Suprapubic skin (tissue), 4 donors: ENCODE measurements at regions not wholly inside any gene's neighbourhood (a gene's known extent, or its start where the extent isn't known, plus 50 kb on each side); places are given as distances from the start of the nearest gene placed in this dataset.

Experiments
- DNase-seq, 2 donors: peaks; one replicate each; pipeline ENCODE4 v3.0.0-alpha.2; 2019; ENCODE audit warnings: low spot score in 2 of 2
- H3K27ac ChIP-seq: fragments of 200-600 bp; sonication (generic); one replicate; pipeline ENCODE4 v1.5.1; 2019
- H3K27me3 ChIP-seq: fragments of 200-600 bp; sonication (generic); one replicate; pipeline ENCODE4 v1.5.1; 2019
- H3K36me3 ChIP-seq: fragments of 200-600 bp; sonication (generic); one replicate; pipeline ENCODE4 v1.5.1; 2019
- H3K4me1 ChIP-seq: fragments of 200-600 bp; sonication (generic); one replicate; pipeline ENCODE4 v1.5.1; 2019
- H3K4me3 ChIP-seq: fragments of 200-600 bp; sonication (generic); one replicate; pipeline ENCODE4 v1.5.1; 2019; ENCODE audit warnings: mild to moderate bottlenecking
- H3K9me3 ChIP-seq: fragments of 200-600 bp; sonication (generic); one replicate; pipeline ENCODE4 v1.5.1; 2019
- EP300 ChIP-seq: sonication (generic); formaldehyde crosslinking; IDR thresholded peaks from one replicate; pipeline ENCODE4 v1.6.1; 2017; ENCODE audit warnings: antibody characterized with exemption
- POLR2A ChIP-seq, 2 donors: fragments of 450-650 bp; IDR thresholded peaks; one replicate each; pipeline ENCODE4 v1.6.1; 2017; ENCODE audit warnings: antibody characterized with exemption in 2 of 2, mild to moderate bottlenecking in 2 of 2, moderate library complexity in 2 of 2
- POLR2AphosphoS5 ChIP-seq, 3 donors: sonication (generic); formaldehyde crosslinking; IDR thresholded peaks; one replicate each; pipeline ENCODE4 v1.6.1; 2017; ENCODE audit warnings: antibody characterized with exemption in 3 of 3
- WGBS: methylation state at CpG from one replicate; pipeline ENCODE4 v1.1.5; 2018; 5-methylcytosine and 5-hydroxymethylcytosine counted together
- TF ChIP-seq, protein P1 (sequence below), 2 donors: fragments of 200-600 bp in 1 of 2; fragments of 450-650 bp in 1 of 2; sonication (generic) in 1 of 2; IDR thresholded peaks; one replicate each; pipeline ENCODE4 v1.5.1; 2016 to 2019; ENCODE audit warnings: antibody characterized with exemption in 2 of 2, mild to moderate bottlenecking in 1 of 2, moderate library complexity in 1 of 2

DNA sequence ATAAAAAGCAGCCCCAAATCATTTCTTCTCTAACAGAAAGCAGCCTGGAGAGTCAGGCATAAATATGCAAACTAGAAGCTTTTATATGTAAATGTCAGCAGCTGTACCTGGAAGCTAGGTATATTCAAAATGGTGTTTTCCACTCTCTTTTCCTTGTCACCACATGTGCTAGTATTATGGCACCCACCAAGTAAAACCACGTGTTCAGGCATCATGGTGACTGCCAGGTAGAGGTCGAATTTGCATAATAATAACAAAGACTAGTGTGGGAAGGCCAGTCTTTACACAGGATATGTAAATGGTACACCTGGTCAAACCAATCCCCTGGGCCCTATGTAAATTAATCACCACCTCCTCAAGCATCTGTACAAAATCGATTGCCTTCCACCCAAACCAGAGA, 124.0 kb downstream of the MMUT start:
- 77% methylated on average over 3 of the region's 3 CpGs for WGBS
- H3K27me3 ChIP-seq, result no peaks in the 10 kb centered on the region
- no peaks in the 10 kb centered on the region for H3K36me3 ChIP-seq
- H3K9me3 ChIP-seq, result no peaks in the 10 kb centered on the region
- DNase-seq, result no peak
- TF ChIP-seq POLR2AphosphoS5 (IDR thresholded peaks at IDR 0.05) (no peak), POLR2A (IDR thresholded peaks at IDR 0.05) (no peak), EP300 (no peak)
- TF ChIP-seq, protein P1, sequence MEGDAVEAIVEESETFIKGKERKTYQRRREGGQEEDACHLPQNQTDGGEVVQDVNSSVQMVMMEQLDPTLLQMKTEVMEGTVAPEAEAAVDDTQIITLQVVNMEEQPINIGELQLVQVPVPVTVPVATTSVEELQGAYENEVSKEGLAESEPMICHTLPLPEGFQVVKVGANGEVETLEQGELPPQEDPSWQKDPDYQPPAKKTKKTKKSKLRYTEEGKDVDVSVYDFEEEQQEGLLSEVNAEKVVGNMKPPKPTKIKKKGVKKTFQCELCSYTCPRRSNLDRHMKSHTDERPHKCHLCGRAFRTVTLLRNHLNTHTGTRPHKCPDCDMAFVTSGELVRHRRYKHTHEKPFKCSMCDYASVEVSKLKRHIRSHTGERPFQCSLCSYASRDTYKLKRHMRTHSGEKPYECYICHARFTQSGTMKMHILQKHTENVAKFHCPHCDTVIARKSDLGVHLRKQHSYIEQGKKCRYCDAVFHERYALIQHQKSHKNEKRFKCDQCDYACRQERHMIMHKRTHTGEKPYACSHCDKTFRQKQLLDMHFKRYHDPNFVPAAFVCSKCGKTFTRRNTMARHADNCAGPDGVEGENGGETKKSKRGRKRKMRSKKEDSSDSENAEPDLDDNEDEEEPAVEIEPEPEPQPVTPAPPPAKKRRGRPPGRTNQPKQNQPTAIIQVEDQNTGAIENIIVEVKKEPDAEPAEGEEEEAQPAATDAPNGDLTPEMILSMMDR (IDR thresholded peaks at IDR 0.05), result no peak
- no peak overlapping the region for H3K4me3 ChIP-seq
- H3K4me1 ChIP-seq, result no peaks in the 10 kb centered on the region
- no peak overlapping the region for H3K27ac ChIP-seq

DNA sequence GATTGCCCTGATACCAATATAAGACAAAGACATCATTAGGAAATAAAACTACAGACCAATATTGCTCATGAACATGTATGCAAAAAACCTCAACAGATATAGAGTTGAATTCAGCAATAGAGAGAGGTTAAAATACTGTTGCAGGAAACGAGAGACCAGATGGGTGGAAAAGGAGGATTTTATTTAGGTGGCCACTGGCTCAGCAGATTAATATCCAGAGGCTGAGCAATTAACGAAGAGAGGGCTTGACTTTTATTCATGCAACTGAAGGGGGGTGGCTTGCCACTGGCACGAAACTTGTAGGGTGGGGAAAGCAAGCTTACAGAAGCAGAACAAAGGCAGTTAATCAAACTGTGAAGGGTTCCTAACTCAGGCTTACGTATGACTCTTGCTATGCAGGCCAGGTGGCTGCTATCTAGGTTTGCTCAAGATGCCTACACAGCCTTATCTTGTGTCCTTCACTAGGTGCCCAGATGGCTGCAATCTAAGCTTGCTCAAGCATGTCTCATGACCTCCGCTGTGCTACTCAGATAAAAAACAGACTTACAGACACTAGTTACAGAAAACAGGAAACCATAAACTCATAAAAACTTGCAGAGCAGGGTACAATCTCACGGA, 126.4 kb downstream of the MMUT start:
- H3K4me1 ChIP-seq, result no peaks in the 10 kb centered on the region
- 44% methylated on average over 6 of the region's 6 CpGs for WGBS
- H3K4me3 ChIP-seq, result no peak overlapping the region
- no peak for TF ChIP-seq POLR2AphosphoS5 (IDR thresholded peaks at IDR 0.05)
- TF ChIP-seq POLR2A (IDR thresholded peaks at IDR 0.05), result no peak
- TF ChIP-seq, protein P1 (IDR thresholded peaks at IDR 0.05), result no peak
- no peak for TF ChIP-seq EP300
- H3K27ac ChIP-seq, result no peak overlapping the region
- no peaks in the 10 kb centered on the region for H3K36me3 ChIP-seq
- no peaks in the 10 kb centered on the region for H3K9me3 ChIP-seq
- H3K27me3 ChIP-seq, result no peaks in the 10 kb centered on the region
- no peak for DNase-seq

DNA sequence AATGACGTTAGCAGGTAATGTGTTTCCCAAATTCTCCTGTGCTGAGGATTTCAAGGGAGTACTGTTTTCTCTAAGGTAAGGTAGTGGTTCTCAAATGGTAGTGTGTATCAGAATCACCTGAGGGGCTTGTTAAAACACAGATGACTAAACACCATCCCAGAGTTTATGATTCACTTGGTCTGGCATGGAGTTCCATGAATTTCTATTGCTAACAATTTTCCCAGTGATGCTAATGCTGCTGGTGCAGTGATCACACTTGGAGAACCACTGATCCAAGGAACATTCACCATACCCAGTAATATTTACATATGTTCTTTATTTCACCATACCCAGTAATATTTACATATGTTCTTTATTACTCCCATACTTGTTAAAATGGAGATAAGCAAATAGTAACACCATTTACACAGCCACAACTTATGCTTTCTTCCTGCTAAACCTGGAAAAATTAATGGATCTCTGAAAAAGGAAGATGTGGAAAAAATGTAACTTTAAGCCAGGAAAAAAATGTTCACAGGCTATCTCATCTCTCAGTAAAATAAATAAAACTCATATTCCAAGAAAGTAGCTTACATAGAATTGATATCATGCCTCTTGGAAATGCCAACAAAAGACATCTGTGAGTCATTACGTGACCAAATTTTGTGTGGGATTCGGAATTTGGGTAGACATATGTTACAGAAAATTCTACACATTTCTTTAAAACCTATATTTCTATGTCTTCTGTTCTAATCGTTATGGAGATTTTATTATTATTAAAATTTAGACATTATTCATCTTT, 129.5 kb downstream of the MMUT start:
- TF ChIP-seq EP300, result no peak
- TF ChIP-seq, protein P1 (IDR thresholded peaks at IDR 0.05), result no peak
- 76% methylated on average over 4 of the region's 4 CpGs for WGBS
- Histone ChIP-seq H3K4me3 (no peak overlapping the region), H3K27ac (no peak overlapping the region), H3K27me3 (no peaks in the 10 kb centered on the region), H3K36me3 (no peaks in the 10 kb centered on the region), H3K4me1 (no peaks in the 10 kb centered on the region), H3K9me3 (no peaks in the 10 kb centered on the region)
- no peak for DNase-seq

DNA sequence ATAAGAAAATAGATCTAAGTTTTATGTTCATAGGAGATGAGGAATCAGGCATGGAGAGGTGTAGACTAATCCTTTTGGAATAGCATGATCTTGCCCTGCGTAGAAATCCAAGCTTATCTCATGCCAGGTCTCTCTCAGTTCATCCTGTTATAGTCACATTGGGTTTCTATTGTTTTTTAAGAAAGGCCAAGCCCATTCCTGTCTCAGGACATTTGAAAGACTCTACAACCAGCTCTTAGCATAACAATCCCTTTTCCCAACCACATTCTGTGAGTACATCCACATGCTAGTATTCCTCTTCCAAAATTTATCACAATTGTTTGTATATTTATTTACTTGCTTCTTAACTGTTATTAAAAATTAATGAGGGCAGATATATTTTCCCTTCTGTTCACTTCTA, 130.3 kb downstream of the MMUT start:
- Histone ChIP-seq H3K4me3 (no peak overlapping the region), H3K27ac (no peak overlapping the region), H3K36me3 (no peaks in the 10 kb centered on the region), H3K9me3 (no peaks in the 10 kb centered on the region), H3K4me1 (no peaks in the 10 kb centered on the region), H3K27me3 (no peaks in the 10 kb centered on the region)
- TF ChIP-seq POLR2A (IDR thresholded peaks at IDR 0.05) (no peak), POLR2AphosphoS5 (IDR thresholded peaks at IDR 0.05) (no peak), EP300 (no peak)
- TF ChIP-seq, protein P1 (IDR thresholded peaks at IDR 0.05), result no peak
- 67% methylated on average over 1 of the region's 1 CpG for WGBS
- DNase-seq, result no peak

DNA sequence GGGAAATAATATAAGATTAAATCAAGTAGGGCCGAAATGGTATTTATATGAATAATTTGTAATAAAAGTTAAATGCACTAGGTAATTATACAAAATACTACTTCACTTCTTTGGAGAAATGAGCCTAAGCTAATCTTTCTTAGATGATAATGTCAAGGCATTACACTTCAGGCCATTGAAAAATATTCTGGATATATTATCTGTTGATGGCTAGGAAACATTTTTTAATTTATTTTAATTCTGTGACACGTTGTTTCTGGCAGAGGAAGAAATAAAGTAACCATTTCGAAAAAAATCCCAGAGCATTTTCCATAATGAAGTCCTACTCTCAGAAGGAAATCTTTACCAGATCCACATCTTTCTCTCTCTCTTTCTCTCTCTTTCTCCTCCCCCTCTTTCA, 133.9 kb downstream of the MMUT start:
- no peaks in the 10 kb centered on the region for H3K4me1 ChIP-seq
- H3K27me3 ChIP-seq, result no peaks in the 10 kb centered on the region
- no peaks in the 10 kb centered on the region for H3K36me3 ChIP-seq
- 68% methylated on average over 3 of the region's 3 CpGs for WGBS
- no peak for DNase-seq
- no peaks in the 10 kb centered on the region for H3K9me3 ChIP-seq
- H3K4me3 ChIP-seq, result no peak overlapping the region
- no peak overlapping the region for H3K27ac ChIP-seq
- TF ChIP-seq, protein P1 (IDR thresholded peaks at IDR 0.05), result no peak
